ENCODE measurements at regions not wholly inside any gene's neighbourhood (a gene's known extent, or its start where the extent isn't known, plus 50 kb on each side); places are given as distances from the start of the nearest gene placed in this dataset.

DNA sequence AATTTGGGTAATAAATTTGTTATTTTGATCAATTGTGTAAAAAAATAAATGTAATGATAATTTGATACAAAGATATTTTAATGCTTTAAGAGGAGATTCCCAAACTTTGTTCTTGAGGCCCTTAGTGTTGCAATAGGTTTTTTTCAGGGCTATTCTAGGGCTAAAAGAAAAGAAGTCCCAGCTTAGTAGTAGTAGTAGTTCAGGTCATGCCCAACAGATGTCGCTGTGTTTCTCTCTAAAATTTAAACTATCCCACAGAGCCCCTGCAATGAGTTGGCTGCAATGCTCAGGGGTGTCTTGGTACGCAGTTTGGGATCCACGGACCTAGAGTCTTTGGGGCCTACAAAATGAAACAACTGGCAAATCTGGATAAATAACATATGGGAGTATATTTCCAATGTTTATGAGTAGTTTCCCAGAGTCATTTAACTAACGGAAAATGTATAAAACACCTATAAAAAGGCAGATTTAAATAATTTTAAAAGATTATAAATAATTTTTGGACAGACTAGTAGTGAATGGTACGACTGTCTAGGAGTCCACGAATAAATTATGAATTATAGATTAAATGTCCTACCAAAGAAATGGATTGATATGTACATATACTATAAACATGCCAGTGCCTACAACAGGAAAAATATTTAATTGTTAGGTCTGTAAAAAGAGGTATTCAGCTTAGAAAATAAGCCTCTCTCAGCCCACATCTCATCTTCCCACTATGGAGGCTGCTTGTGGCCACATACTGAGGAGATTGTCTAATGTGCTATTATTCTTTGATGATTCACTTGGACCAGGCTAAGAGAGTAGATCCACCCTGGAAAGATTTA, 228.5 kb upstream of the PMFBP1 start:
- ATAC-seq (no peak), DNase-seq (peak in 6 of 10 donors; percentile 1 to 17 (median 8))
- peaks cover 0 to 6% (median under 1%) of the 10 kb centered on the region in 9 donors for H3K9me3 Mint-ChIP-seq
- H3K27me3 Mint-ChIP-seq, result no peaks in the 10 kb centered on the region
- H3K4me1 Mint-ChIP-seq, result no peaks in the 10 kb centered on the region
- POLR2A ChIA-PET, result no interaction called here
- H3K36me3 Mint-ChIP-seq, result peaks cover 0 to 3% (median under 1%) of the 10 kb centered on the region in 3 donors
- peak overlapping the region in 1 of 10 donors; percentile 45 for H3K27ac Mint-ChIP-seq
- H3K4me3 Mint-ChIP-seq, result no peak overlapping the region

DNA sequence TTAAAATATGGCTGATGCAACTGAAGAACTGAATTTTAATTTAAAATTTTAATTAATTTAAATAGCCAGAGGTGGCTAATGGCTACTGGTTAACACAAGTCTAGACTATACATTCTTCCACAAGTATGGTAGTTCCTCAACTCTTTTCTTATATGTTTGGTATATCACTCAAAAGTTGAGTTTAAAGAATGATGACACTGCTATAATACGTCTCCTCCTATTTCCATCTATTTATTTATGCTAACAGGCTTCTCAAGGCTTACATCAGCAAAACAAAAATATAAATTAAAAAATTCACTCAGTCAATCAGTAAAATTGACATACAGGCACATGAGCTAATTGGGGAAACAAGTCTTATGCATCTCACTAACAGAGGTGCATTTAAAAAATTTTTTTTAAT, 227.9 kb upstream of the PMFBP1 start:
- Mint-ChIP-seq H3K36me3 (peaks cover 0 to 4% (median 2%) of the 10 kb centered on the region in 3 donors), H3K27me3 (peaks cover 0 to under 1% (median 0%) of the 10 kb centered on the region in 5 donors), H3K4me3 (no peak overlapping the region), H3K27ac (no peak overlapping the region), H3K4me1 (no peaks in the 10 kb centered on the region), H3K9me3 (peaks cover 0 to 6% (median 2%) of the 10 kb centered on the region in 9 donors)
- ATAC-seq, result no peak
- POLR2A ChIA-PET, result no interaction called here
- DNase-seq, result no peak

DNA sequence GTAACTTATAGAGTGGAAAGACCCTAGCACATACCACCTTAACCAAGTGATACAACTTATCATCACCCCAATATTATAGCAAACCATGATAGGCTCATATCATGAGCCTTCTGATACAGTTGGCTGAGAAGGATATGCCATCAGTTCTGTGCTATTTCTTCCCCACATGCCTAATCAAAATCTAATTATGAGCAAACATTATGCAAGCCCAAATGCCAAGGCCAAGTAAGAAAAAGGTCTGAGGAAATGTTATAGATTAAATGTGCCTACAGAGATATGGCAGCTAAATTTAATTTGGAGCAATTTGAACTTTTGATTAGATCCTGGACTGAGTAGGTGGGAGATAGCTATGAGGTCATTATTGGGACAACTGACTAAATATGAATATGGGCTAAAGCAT, 225.9 kb upstream of the PMFBP1 start:
- H3K36me3 Mint-ChIP-seq, result peaks cover 2 to 14% (median 11%) of the 10 kb centered on the region in 3 donors

DNA sequence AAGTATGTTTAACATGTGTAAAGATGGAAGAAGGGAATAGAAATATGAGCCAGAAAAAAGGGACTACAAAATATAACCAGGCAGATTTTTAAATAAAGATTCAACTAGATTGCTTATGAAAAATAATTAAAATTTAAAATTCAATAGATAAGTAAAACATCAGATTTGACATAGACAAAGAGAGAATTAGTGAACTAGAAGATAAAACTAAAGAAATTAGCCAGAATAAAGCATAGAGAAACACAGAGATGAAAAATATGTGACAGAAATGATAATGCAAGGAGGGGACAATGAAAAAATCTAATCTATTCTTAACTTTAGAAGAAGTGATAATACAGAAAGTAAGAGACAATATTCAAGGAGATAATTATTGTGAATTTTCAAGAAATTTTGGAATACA, 222.6 kb upstream of the PMFBP1 start:
- Mint-ChIP-seq H3K27ac (no peak overlapping the region), H3K9me3 (peaks cover 4 to 18% (median 12%) of the 10 kb centered on the region in 9 donors), H3K27me3 (peaks cover 0 to 1% (median 0%) of the 10 kb centered on the region in 5 donors), H3K36me3 (peaks cover 2 to 25% (median 18%) of the 10 kb centered on the region in 3 donors), H3K4me3 (no peak overlapping the region), H3K4me1 (no peaks in the 10 kb centered on the region)
- DNase-seq, result no peak
- POLR2A ChIA-PET, result no interaction called here
- ATAC-seq, result no peak

More for the DNA sequence above, 225.9 kb upstream of the PMFBP1 start:
- Mint-ChIP-seq H3K9me3 (peaks cover 4 to 18% (median 12%) of the 10 kb centered on the region in 9 donors), H3K4me3 (no peak overlapping the region), H3K4me1 (no peaks in the 10 kb centered on the region), H3K27me3 (peaks cover 0 to 1% (median 0%) of the 10 kb centered on the region in 5 donors), H3K27ac (no peak overlapping the region)
- DNase-seq (no peak), ATAC-seq (no peak)
- POLR2A ChIA-PET, result no interaction called here

DNA sequence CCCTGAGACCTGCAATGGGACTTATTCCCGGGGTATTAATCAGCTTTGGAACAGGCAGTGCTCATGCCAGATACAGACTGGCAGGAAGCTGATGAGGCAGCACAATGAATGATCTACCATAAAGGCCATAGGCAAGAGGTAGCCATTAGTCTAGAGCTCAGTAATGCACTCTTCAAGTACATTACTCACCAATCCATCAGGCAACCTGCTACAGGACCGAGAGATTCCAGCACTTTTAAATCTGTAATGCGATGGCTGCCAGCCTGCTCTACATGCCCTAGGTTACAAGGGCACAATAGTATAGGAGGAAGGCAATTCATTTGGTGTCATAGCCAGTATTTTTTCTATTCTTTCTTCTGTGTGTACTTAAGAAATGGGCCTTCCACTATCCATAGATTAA, 217.8 kb upstream of the PMFBP1 start:
- no peak for DNase-seq
- H3K36me3 Mint-ChIP-seq, result peaks cover 2 to 47% (median 29%) of the 10 kb centered on the region in 3 donors
- H3K27me3 Mint-ChIP-seq, result peaks cover 0 to under 1% (median 0%) of the 10 kb centered on the region in 5 donors
- peaks cover 10 to 45% (median 22%) of the 10 kb centered on the region in 9 donors for H3K9me3 Mint-ChIP-seq
- no peak overlapping the region for H3K4me3 Mint-ChIP-seq
- no peak for ATAC-seq
- no peaks in the 10 kb centered on the region for H3K4me1 Mint-ChIP-seq
- no peak overlapping the region for H3K27ac Mint-ChIP-seq
- POLR2A ChIA-PET, result no interaction called here

DNA sequence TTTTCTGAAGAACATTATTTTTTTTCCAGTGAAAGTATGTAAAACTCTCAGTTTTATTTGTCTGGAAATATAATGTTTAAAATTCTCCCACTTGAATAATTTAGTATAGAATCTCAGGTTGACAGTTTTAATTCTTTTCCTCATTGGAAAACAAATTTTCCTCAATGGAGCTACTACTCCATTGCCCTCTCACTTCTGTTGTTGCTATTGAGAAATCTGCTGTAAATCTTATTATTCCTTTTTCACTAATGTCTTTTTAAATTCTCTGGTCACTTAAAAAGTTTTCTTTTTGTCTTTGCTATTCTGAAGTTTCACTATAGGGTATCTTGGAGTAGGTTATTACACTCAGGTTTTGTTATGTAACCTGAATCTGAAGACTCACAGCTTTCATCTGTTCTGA, 216.1 kb upstream of the PMFBP1 start:
- DNase-seq, result no peak
- no peak for ATAC-seq
- Mint-ChIP-seq H3K27ac (no peak overlapping the region), H3K4me1 (no peaks in the 10 kb centered on the region), H3K27me3 (no peaks in the 10 kb centered on the region), H3K36me3 (peaks cover 0 to 41% (median 17%) of the 10 kb centered on the region in 3 donors), H3K4me3 (no peak overlapping the region), H3K9me3 (peaks cover 0 to 37% (median 18%) of the 10 kb centered on the region in 9 donors)
- POLR2A ChIA-PET, result no interaction called here

DNA sequence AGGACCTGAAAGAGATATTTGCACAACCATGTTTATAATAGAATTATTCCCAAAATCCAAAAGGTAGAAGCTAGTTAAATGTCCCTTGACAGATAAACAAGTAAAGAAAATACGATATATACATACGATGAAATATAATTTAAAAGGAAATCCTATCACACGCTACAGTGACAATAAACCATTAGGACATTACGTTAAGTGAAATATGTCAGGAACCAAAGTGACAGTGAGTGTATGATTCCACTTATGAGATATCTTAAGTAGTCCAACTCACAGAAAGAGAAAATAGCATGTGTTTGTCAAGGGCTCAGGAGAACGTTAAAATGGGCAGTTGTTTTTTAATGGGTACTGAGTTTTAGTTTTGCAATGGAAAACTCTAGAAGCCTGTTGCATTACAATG, 212.7 kb upstream of the PMFBP1 start:
- Mint-ChIP-seq H3K4me3 (no peak overlapping the region), H3K9me3 (peaks cover 8 to 43% (median 20%) of the 10 kb centered on the region in 9 donors), H3K27ac (no peak overlapping the region), H3K36me3 (peaks cover 0 to 36% (median 22%) of the 10 kb centered on the region in 3 donors), H3K4me1 (no peaks in the 10 kb centered on the region), H3K27me3 (no peaks in the 10 kb centered on the region)
- ATAC-seq, result no peak
- DNase-seq, result no peak
- POLR2A ChIA-PET, result no interaction called here

DNA sequence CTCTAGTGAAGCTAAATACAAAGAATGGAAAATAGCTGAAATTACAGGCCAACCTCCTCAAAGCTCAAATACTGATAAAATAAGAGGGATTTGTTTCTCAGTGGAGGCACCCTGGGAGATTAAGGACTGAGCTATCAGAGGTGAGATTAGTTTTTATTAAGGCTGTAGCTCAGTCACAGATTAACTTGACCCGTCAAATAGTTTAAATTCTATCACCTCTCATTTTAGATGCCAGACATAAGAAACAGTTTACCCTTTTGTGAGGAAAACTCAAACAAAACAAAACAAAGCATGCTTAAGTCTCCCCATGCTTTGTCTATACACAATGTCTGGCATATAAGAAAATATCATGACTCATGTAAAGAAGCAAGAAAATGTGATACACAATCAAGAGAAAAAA, 208.3 kb upstream of the PMFBP1 start:
- POLR2A ChIA-PET, result no interaction called here
- H3K4me1 Mint-ChIP-seq, result no peaks in the 10 kb centered on the region
- H3K9me3 Mint-ChIP-seq, result peaks cover 0 to 14% (median 8%) of the 10 kb centered on the region in 9 donors
- DNase-seq (no peak), ATAC-seq (no peak)
- H3K36me3 Mint-ChIP-seq, result peaks cover 0 to 9% (median 9%) of the 10 kb centered on the region in 3 donors
- no peak overlapping the region for H3K27ac Mint-ChIP-seq
- no peaks in the 10 kb centered on the region for H3K27me3 Mint-ChIP-seq
- H3K4me3 Mint-ChIP-seq, result no peak overlapping the region

DNA sequence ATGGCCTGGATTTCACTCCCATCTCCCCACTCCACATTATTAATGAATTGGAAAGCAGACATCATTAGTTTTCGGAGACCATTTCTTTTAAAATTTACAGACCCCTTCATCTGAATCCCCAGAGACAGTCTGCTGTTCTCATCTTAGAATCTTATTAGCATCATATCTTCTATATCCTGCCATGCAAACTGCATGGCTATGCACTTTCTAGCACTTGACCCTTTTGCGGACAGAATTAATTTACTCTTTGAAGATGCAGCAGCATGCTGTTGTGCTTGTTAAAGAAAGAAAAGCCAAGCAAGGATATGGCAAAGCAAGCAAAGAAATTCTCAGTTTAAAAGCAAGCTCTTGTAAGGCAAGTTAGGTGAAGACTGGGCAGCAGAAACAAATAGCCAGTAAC, 201.2 kb upstream of the PMFBP1 start:
- no peak overlapping the region for H3K4me3 Mint-ChIP-seq
- no peaks in the 10 kb centered on the region for H3K27me3 Mint-ChIP-seq
- H3K36me3 Mint-ChIP-seq, result peaks cover 0 to 5% (median under 1%) of the 10 kb centered on the region in 3 donors
- H3K9me3 Mint-ChIP-seq, result peaks cover 0 to 3% (median 0%) of the 10 kb centered on the region in 9 donors
- POLR2A ChIA-PET, result no interaction called here
- ATAC-seq (no peak), DNase-seq (no peak)
- no peak overlapping the region for H3K27ac Mint-ChIP-seq
- no peaks in the 10 kb centered on the region for H3K4me1 Mint-ChIP-seq

DNA sequence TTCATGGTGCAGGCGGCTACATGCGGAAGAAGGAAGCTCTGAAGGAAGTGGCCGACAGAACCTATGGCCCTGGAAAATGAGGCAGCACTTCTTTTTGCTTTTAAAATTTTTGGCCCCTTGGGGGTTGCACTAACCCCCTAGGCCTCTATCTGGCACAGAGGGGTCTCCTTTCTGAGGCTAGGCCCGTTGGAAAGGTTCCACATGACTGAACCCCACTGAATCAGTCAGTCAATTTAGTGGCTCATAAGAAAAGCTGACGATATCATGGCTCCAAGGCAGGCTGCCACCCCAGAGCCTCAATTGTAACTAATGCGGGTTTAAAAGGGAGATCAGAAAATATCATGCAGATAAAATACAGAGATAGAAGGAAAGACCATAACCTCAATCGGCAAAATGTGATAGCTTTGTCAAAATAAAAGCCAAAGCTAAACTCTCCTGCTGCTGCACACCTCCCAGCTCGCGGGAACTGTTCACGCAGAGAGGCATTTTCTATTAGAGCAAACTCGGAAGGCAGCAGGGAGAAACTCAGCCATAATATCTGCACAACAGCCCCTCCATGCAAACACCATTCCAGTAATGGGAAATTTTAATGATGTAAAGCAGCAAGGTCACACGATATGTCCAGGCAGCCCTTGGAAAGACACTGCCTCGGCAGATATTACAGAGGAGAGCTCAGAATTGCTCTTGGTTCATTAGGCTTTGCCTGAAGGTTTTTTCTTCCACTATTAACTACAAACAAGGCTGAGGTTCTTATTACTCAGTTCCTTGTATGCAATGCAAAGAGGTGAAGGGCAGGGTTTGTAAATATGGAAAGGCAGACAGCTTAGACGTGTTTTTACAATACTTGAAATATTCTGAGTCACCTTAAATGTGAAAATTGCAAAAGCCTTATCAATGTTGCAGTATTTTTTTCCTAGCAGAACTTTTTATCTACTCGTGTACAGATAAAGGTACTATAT, 200.4 kb upstream of the PMFBP1 start:
- peaks cover 0 to 10% (median 3%) of the 10 kb centered on the region in 9 donors for H3K9me3 Mint-ChIP-seq
- DNase-seq, result no peak
- H3K4me1 Mint-ChIP-seq, result no peaks in the 10 kb centered on the region
- no peak overlapping the region for H3K27ac Mint-ChIP-seq
- POLR2A ChIA-PET, result no interaction called here
- H3K4me3 Mint-ChIP-seq, result no peak overlapping the region
- peaks cover 0 to 10% (median 4%) of the 10 kb centered on the region in 3 donors for H3K36me3 Mint-ChIP-seq
- no peaks in the 10 kb centered on the region for H3K27me3 Mint-ChIP-seq
- no peak for ATAC-seq

DNA sequence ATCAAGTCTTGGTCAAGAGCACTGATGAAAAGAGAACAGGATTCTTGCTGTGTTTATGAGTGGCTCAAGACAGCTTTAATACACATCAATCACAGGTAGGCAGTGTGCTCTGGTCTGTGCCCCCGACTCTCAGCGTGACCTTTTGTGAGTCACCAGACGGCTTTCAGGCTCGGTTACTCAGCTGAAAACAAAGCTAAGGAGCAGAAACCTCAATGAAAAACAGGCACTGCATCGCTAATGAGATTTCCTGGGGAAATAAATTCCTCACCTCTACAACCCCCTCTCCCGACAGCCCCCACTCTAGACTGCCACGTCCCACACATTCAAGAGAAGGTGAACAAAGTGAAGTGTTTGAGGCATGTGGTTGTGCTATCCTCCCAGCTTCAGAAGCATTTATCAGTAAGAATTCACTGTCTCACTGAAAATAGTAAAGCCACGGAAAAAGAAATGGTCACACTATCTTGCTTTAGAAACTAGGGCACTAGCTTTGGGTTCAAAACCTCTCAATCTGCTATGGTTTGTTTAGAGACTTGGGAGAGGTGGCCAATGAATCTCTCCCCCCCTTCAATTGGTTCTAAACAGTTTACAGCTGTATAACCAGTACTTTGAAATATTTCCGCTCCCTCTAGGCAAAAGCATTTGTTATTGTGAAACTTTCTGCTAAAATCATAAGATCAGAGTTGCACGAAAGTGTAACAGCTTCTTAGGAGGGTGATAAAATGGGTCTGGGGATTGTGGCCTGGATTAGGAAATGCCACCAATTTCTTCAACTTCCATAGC, 199.5 kb upstream of the PMFBP1 start:
- Mint-ChIP-seq H3K36me3 (peaks cover 0 to 11% (median 5%) of the 10 kb centered on the region in 3 donors), H3K27ac (no peak overlapping the region), H3K4me1 (no peaks in the 10 kb centered on the region), H3K4me3 (no peak overlapping the region), H3K27me3 (no peaks in the 10 kb centered on the region), H3K9me3 (peaks cover 0 to 13% (median 5%) of the 10 kb centered on the region in 9 donors)
- ATAC-seq (no peak), DNase-seq (no peak)
- POLR2A ChIA-PET, result no interaction called here

DNA sequence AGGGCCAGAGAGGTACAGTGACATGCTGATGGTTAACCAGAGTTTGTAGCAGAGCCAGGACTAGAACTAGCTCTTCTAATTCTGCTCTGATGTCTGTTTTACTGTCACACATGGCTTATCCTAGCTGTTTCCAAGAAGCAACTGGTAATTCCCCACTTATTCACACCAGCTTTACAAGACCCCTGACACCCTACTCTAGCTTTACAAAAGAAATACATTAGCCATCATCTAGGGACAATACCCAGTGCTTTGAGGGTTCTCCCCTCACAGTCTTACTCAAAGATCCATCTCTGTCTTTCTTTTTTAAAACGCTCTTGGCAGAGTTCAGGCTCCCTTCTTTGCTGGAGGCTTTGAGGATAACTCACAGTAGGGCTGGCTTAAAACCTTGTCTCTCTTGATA, 197.3 kb upstream of the PMFBP1 start:
- ATAC-seq, result no peak
- Mint-ChIP-seq H3K27me3 (no peaks in the 10 kb centered on the region), H3K9me3 (peaks cover 0 to 17% (median 5%) of the 10 kb centered on the region in 9 donors), H3K27ac (no peak overlapping the region), H3K36me3 (peaks cover 0 to 11% (median 9%) of the 10 kb centered on the region in 3 donors), H3K4me1 (no peaks in the 10 kb centered on the region), H3K4me3 (no peak overlapping the region)
- DNase-seq, result no peak
- POLR2A ChIA-PET, result no interaction called here
